ENCODE measurements at regions not wholly inside any gene's neighbourhood (a gene's known extent, or its start where the extent isn't known, plus 50 kb on each side); places are given as distances from the start of the nearest gene placed in this dataset.

- DNase-seq, result no peak
Observed at GRCh38 chr6:104306211-104306610, 553.5 kb downstream of the HACE1 start.

GRCh38 chr6:104305206-104305605, 554.5 kb downstream of the HACE1 start:
- DNase-seq, result no peak

DNA sequence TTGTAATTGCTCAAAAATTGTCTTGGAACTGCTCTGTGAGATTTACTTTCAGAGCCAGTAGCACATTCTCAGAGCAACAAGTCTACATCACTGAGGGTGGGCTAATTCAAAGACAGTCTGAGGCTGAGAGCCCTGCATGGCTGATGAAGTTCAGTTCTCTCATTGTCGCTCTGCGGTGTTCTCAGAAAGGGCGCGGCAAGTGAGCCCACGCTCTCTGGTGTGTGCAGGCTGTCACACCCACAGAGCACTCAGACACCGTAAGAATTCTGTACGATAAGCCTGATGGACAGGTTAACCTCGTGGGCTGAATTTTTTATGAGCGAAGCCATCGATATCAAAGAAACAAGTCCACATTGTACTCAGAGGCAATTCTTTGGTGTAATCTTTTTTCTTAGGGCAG, 557.8 kb downstream of the HACE1 start:
- DNase-seq, result no peak

DNA sequence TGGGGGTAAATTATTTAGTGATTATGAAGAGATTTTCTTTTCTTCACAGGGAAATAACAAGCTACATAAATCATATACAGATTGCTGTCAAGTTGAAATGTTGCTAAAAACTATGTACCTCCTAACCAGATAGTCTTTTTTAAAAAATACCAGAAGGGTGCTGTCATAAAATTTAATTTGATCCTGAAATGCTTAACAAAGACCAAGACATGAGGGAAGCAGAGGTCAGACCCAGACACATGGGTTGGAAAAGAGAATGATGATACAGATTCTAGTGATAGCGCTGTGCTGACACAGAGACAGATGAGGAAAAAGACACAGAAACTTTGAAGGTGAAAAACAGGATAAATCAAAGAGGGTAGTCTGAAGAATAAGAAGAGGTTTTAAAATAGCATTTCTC, 573.1 kb downstream of the HACE1 start:
- DNase-seq, result no peak

GRCh38 chr6:104284872-104285271, 574.8 kb downstream of the HACE1 start:
- DNase-seq, result no peak

- no peak for DNase-seq
Observed at GRCh38 chr6:104282581-104282980, 577.1 kb downstream of the HACE1 start.

- DNase-seq, result no peak
Observed at GRCh38 chr6:104281370-104281769, 578.3 kb downstream of the HACE1 start.

DNA sequence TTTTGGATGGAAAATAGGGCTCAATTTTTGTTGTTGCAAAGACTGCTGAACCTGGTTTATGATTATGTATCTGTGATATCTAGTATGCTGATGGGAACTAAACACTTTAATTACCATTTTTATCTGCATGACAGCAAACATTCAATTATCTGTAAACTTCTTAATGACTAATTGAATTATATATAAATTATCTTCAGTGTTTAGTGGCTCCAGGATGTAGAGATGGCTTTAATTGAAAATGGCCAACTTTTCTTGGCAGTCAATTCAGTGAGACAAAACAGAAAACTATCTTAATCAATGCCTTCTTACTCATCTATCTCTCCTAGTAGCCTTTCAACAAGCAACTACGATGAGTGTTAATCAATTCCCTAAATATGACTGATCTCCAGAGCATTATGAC, 591.3 kb downstream of the HACE1 start:
- no peak for DNase-seq

DNA sequence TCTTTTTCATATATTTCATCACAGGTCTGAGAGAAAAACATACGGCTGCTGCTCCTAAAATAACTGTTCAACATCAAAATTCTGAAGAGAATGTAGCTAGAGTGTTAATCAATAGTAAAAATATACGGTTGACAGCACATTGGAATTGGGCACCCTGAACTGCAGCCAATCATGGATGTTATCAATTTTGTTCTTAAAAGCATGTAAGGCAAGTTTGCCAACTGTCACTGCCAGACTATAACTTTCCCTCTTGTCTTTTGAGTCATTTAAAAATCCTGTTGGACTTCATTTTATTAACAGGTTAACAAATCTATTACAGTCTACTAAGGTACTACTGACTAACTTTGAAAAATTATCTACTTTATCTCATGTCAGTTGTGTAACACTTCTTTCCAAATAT, 592.8 kb downstream of the HACE1 start:
- DNase-seq, result no peak

GRCh38 chr6:104256646-104257045, 603.1 kb downstream of the HACE1 start:
- DNase-seq, result no peak

DNA sequence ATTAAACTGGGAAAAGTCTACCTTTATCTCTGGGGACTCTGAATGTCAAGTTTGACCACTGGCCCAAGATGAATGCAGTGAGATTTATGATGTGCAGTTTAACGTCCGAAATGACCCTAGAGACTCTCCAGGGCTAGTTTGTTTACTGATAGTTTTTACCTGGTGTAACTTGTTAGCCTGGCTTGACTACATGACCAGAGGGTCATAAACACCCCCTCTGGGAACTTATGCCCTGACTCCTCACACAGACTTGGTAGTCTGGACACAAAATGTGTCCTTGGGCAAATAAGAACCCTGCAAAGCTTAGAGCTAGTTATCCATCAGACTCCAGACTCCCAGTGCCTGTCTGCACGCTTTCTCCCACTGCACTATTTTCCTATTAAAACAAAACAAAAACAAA, 606.5 kb downstream of the HACE1 start:
- DNase-seq, result no peak

- DNase-seq, result no peak
Observed at GRCh38 chr6:104252276-104252675, 607.4 kb downstream of the HACE1 start.

DNA sequence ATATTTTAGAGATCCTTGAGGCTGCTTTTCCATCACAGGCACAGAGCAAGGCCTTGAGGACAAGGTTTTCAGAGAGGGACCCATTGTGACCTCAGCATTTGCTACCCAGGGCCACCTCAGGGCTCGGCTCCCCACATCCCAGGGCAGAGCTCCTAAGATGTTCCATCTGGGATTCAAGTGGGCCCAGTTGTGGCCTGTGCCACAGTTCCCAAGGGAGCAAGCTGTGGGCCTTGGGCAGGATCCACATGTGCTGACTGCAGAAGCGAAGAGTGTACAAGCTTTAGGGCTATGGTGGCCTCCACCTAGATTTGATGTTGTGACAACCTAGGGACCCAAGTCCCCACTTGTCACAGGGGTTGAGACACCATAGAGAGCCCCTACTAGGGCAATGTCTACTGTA, 608.1 kb downstream of the HACE1 start:
- DNase-seq, result no peak

DNA sequence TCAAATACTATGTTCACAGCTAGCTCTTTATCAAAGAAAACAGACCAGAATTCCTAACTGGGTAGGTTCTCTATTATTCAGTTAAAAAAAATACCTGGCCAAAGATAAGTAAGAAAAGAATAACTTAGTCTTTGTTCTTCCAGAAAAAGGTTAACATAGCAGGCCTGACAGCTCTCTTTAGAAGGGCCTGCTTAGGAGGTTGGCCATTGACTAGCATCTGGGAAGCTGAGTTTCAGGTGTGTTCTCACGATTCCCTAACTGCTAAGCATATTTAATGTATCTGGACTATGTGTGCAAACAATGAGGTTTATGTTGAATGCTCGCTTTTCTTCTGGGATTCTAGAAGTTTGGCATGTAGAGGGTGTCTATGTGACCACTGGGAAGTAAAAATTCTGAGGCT, 618.9 kb downstream of the HACE1 start:
- no peak for DNase-seq

DNA sequence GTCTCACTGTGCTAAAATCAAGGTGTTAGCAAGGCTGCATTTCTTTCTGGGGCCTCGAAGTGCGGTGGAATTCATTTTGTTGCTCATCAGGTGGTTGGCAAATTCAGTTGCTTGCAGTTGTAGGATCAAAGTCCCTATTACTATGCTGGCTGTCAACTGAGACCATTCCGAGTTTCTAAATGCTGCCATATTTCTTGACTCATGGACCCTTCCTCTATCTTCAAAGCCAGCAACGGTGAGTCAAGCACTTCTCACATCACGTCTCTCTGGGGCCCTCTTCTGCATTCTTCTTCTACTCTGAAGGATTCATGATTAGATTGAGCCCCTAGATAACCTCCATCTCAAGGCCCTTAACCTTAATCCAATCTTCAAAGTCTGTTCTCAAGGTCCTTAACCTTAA, 619.7 kb downstream of the HACE1 start:
- DNase-seq, result no peak

DNA sequence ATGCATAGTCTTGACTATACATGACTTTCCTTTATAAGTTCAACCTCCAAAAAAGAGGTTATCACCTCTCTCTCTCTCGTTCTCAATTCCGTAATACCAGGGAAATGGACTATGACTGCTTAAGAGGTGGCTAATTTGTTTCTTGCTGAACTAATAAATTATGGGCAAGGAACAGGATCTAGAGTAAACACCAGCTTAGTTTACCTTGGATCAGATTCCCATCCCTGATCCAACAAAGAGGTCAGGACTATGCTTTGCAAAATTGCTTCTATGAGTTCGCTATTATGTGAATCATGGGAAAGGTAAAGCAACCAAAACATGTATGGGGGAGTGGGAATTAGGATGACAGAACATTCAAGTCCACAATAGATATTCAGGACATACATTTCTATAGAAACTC, 630.7 kb downstream of the HACE1 start:
- no peak for DNase-seq

DNA sequence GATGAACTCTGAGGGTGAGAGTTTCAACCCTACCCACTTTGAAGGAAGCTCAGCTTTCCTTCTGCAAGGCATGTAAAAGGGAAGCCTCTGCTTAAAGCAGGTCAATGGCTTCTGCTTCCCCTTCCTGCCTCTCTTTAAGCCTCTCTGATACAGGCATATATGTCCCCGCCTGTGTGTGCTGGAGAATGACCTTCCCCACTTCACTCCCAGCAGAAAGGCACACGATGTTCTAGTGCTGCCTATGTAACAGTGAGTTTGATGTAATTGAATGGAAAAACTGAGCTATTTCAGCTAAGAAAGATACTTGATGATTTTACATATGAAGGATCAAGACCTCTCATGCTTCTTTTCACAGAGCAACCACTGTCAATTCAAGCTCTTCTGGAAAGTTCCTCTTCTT, 632.2 kb downstream of the HACE1 start:
- no peak for DNase-seq

DNA sequence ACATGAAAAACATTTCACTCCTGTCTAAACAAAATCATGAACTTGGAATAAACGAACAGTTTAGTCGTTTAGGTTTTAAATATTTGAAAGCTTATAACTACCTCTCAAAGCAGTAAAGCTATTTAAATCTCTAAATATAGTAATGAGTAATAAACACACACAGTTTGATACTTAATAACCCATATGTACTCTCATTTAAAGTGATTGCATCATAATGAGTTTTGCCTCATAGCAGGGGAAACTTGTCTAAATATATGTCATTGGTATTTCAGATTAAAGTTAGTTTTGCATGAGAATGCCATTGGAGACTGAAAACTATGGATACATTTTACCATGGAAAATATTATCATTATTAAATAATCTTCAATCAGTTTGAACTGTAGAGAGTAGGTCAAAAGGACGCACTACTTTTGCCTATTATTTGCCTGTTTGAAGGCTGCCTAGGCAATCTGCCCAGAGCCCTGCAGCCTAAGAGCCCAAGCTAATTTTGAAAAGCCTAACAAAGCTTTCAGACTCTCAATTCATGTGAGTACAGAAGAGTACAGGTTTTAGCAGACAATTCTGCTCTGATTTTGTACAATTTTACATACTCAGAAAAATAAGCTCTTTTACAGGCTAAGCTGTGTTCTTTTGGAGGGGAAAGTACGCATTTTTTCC, 632.8 kb downstream of the HACE1 start:
- no peak for DNase-seq

DNA sequence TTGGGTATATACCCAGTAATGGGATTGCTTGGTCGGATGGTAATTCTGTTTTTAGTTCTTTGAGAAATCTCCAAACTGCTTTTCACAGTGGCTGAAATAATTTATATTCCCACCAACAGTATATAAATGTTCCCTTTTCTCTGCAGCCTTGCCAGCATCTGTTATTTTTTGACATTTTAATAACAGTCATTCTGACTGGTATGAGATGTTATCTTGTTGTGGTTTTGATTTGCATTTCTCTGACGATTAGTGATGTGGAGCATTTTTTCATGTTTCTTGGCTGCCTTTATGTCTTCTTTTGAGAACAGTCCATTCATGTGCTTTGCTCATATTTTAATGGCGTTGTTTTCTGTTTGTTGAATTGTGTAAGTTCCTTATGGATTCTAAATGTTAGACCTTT, 641.6 kb downstream of the HACE1 start:
- DNase-seq, result no peak

DNA sequence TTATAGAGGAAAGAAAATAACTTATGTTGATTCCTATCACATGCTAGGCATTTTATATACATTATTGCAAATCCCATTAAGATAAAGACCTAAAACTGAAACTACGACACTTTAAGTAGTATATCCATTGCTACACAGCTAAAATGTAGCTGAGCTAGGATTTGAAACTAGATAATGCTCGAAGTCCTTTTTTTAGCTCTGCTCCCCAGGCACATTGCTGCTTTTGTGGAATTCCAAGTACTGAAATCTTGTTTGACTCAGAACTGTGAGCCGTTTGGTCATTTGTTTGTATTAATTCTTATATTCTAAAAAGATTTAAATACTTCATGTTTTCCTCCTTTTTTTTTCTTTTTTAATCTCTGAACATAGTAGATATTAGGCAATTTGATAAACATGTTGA, 644.8 kb downstream of the HACE1 start:
- DNase-seq, result no peak

- DNase-seq, result no peak
Observed at GRCh38 chr6:104212977-104213668, 646.6 kb downstream of the HACE1 start.

GRCh38 chr6:104207635-104208034, 652.1 kb downstream of the HACE1 start:
- no peak for DNase-seq

GRCh38 chr6:104201557-104201956, 658.2 kb downstream of the HACE1 start:
- DNase-seq, result no peak

- DNase-seq, result no peak
Observed at GRCh38 chr6:104187616-104188015, 672.1 kb downstream of the HACE1 start.

- DNase-seq, result no peak
Observed at GRCh38 chr6:104186831-104187230, 672.9 kb downstream of the HACE1 start.

Measured in RPMI8226 (cell line).